Mammary epithelial cell (primary cell): ENCODE measurements at regions not wholly inside any gene's neighbourhood (a gene's known extent, or its start where the extent isn't known, plus 50 kb on each side); places are given as distances from the start of the nearest gene placed in this dataset.

ENCODE experiments used
- CTCF ChIP-seq, 2 donors: IDR thresholded peaks in 1 of 2; conservative IDR thresholded peaks in 1 of 2; 2 replicates each; pipeline ENCODE4 v1.5.1; 2011 to 2012; ENCODE audit warnings: inconsistent platforms in 2 of 2, low read length in 2 of 2, mild to moderate bottlenecking in 2 of 2, control low read depth in 1 of 2, low read depth in 1 of 2; ENCODE audit not compliant: insufficient read depth in 1 of 2; ENCODE audit errors: extremely low read depth in 1 of 2
- EZH2 ChIP-seq: IDR thresholded peaks from 2 replicates; pipeline ENCODE4 v1.6.1; 2012; ENCODE audit warnings: low read length, inconsistent platforms, borderline replicate concordance

GRCh38 chr1:238187575-238187949 lies 296.8 kb upstream of the ZP4 start:
- TF ChIP-seq CTCF (conservative IDR thresholded peaks at IDR 0.05 in 1 of 2, IDR thresholded peaks at IDR 0.05 in 1 of 2; ENCODE audit: extremely low read depth in 1 of 2, insufficient read depth in 1 of 2, low read depth in 1 of 2, low read length in 2 of 2) (no peak), EZH2 (no peak)
